ENCODE measurements at regions not wholly inside any gene's neighbourhood (a gene's known extent, or its start where the extent isn't known, plus 50 kb on each side); places are given as distances from the start of the nearest gene placed in this dataset.

GRCh38 chr14:51369814-51370213 lies 129.8 kb downstream of the TMX1 start:
- Histone ChIP-seq H3K9me3 (ENCODE audit: insufficient read depth in 2 of 2, low read depth in 1 of 2, low read length in 1 of 2) (no peaks in the 10 kb centered on the region), H3K4me1 (replicated peaks in 1 of 4; ENCODE audit: control insufficient read depth in 3 of 4, insufficient read depth in 4 of 4, low read length in 3 of 4) (peaks cover 0 to 5% (median 0%) of the 10 kb centered on the region in 4 experiments; a peak in 3 of 7 replicates), H3K4me2 (ENCODE audit: insufficient read depth in 1 of 2, low read depth in 2 of 2, low read length in 2 of 2) (no peak overlapping the region), H2BK20ac (ENCODE audit: low read length) (no peak overlapping the region), H3K23ac (ENCODE audit: insufficient read length) (no peak overlapping the region), H4K20me1 (replicated peaks in 1 of 2; ENCODE audit: control insufficient read depth in 1 of 2, insufficient read depth in 2 of 2, low read length in 2 of 2) (no peaks in the 10 kb centered on the region), H4K91ac (replicated peaks; ENCODE audit: insufficient read length, low read length) (no peak overlapping the region), H3K27me3 (replicated peaks in 1 of 4; ENCODE audit: control insufficient read depth in 3 of 4, extremely low read depth in 1 of 4, insufficient read depth in 3 of 4, low read length in 3 of 4) (no peaks in the 10 kb centered on the region), H4K5ac (ENCODE audit: insufficient read length, low read depth, low read length) (no peak overlapping the region), H4K8ac (ENCODE audit: extremely low read depth, insufficient read depth, low read length) (no peak overlapping the region), H3K9ac (replicated peaks in 1 of 4; ENCODE audit: extremely low read depth in 1 of 4, low read depth in 3 of 4, low read length in 3 of 4) (no peak overlapping the region), H3K27ac (ENCODE audit: low read depth, low read length) (no peak overlapping the region), H3K79me2 (ENCODE audit: control insufficient read depth in 1 of 2, insufficient read depth in 2 of 2, low read length in 2 of 2) (no peaks in the 10 kb centered on the region), H2AFZ (ENCODE audit: low read length) (no peak overlapping the region), H3K4me3 (ENCODE audit: extremely low read depth in 1 of 4, insufficient read depth in 2 of 4, low read depth in 3 of 4, low read length in 4 of 4) (no peak overlapping the region), H3K4ac (replicated peaks; ENCODE audit: insufficient read length, low read depth, low read length) (no peak overlapping the region), H2BK5ac (ENCODE audit: low read depth, low read length) (no peak overlapping the region), H2BK12ac (ENCODE audit: low read depth, low read length) (no peak overlapping the region), H2AK5ac (ENCODE audit: low read depth, low read length) (no peak overlapping the region), H2BK15ac (ENCODE audit: low read length) (no peak overlapping the region), H2BK120ac (replicated peaks; ENCODE audit: low read depth, low read length) (no peak overlapping the region), H3K14ac (ENCODE audit: insufficient read length) (no peak overlapping the region), H3K36me3 (ENCODE audit: control insufficient read depth in 2 of 4, insufficient read depth in 4 of 4, low read length in 3 of 4) (no peaks in the 10 kb centered on the region), H3K56ac (replicated peaks; ENCODE audit: insufficient read length, low read depth, low read length) (no peak overlapping the region), H3K79me1 (ENCODE audit: low read depth, low read length) (no peaks in the 10 kb centered on the region), H3K18ac (ENCODE audit: extremely low read depth, low read length) (no peak overlapping the region), H3K23me2 (ENCODE audit: low read depth, low read length) (peaks cover 2% of the 10 kb centered on the region; the same call in 1 of the 2 replicates)
- TF ChIP-seq GTF2F1 (IDR thresholded peaks at IDR 0.05; ENCODE audit: borderline replicate concordance, low read depth, low read length): no peak
- TF ChIP-seq, protein P1, sequence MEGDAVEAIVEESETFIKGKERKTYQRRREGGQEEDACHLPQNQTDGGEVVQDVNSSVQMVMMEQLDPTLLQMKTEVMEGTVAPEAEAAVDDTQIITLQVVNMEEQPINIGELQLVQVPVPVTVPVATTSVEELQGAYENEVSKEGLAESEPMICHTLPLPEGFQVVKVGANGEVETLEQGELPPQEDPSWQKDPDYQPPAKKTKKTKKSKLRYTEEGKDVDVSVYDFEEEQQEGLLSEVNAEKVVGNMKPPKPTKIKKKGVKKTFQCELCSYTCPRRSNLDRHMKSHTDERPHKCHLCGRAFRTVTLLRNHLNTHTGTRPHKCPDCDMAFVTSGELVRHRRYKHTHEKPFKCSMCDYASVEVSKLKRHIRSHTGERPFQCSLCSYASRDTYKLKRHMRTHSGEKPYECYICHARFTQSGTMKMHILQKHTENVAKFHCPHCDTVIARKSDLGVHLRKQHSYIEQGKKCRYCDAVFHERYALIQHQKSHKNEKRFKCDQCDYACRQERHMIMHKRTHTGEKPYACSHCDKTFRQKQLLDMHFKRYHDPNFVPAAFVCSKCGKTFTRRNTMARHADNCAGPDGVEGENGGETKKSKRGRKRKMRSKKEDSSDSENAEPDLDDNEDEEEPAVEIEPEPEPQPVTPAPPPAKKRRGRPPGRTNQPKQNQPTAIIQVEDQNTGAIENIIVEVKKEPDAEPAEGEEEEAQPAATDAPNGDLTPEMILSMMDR (IDR thresholded peaks at IDR 0.05; ENCODE audit: control extremely low read depth in 1 of 3, insufficient read depth in 1 of 3, low read depth in 1 of 3, low read length in 3 of 3): peak; percentile 50 to 68 (median 53)
- no peak for TF ChIP-seq CTBP2 (IDR thresholded peaks at IDR 0.05; ENCODE audit: borderline replicate concordance, insufficient read depth, insufficient read length, low read length)
- TF ChIP-seq POU5F1 (IDR thresholded peaks at IDR 0.05; ENCODE audit: low read depth, low read length): no peak
- TF ChIP-seq ASH2L (IDR thresholded peaks at IDR 0.05; ENCODE audit: low read length): no peak
- TF ChIP-seq NRF1 (IDR thresholded peaks at IDR 0.05; ENCODE audit: low read depth, low read length): no peak
- no peak for TF ChIP-seq SIN3A (conservative IDR thresholded peaks at IDR 0.05 in 1 of 2, IDR thresholded peaks at IDR 0.05 in 1 of 2; ENCODE audit: low read depth in 1 of 2, low read length in 2 of 2)
- peak; percentile 77 to 81 for TF ChIP-seq RAD21 (IDR thresholded peaks at IDR 0.05 in 1 of 2, conservative IDR thresholded peaks at IDR 0.05 in 1 of 2; ENCODE audit: low read depth in 2 of 2, low read length in 2 of 2)
- TF ChIP-seq, protein P2, sequence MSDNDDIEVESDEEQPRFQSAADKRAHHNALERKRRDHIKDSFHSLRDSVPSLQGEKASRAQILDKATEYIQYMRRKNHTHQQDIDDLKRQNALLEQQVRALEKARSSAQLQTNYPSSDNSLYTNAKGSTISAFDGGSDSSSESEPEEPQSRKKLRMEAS (IDR thresholded peaks at IDR 0.05): no peak
- TF ChIP-seq EGR1 (IDR thresholded peaks at IDR 0.05; ENCODE audit: borderline replicate concordance, low read depth, low read length): no peak
- ChIA-PET POLR2A (ENCODE audit: partially characterized antibody) (interaction anchor here (1.1 kb wide), 1 partner anchor 282 kb away, joined by 3 read pairs; the partner anchor contains the start of gene FRMD6), CTCF (ENCODE audit: partially characterized antibody) (interaction anchor here (0.5 to 4.0 kb wide), 22 partner anchors 8 to 411 kb away, joined by 3 to 22 read pairs (median 4); no protein-coding TSS in a partner anchor)
- 51% methylated on average over 8 of the region's 8 CpGs; no CpG with 5 or more reads in 1 of the 2 experiments for WGBS, 2 experiments (ENCODE audit: extremely low coverage in 1 of 2, insufficient coverage in 1 of 2, insufficient read length in 1 of 2, insufficient replicate concordance in 2 of 2, low coverage in 1 of 2, low lambda C conversion rate in 2 of 2, missing lambda C conversion rate in 1 of 2)
- DNase-seq (ENCODE audit: low read depth in 1 of 2, low spot score in 2 of 2): peak in 1 of 2 experiments; percentile 58
- no peak for FAIRE-seq

All from H1 (cell line).